Neuronal stem cell (in vitro differentiated cells): ENCODE measurements at regions not wholly inside any gene's neighbourhood (a gene's known extent, or its start where the extent isn't known, plus 50 kb on each side); places are given as distances from the start of the nearest gene placed in this dataset.

Source experiments
- DNase-seq: peaks from one replicate; pipeline ENCODE4 v3.0.0-alpha.2; 2013; ENCODE audit warnings: low spot score
- H2AFZ ChIP-seq: one replicate; pipeline ENCODE4 v1.6.1; 2013; ENCODE audit warnings: mild to moderate bottlenecking, low read length, inconsistent platforms
- H2AK5ac ChIP-seq: 2 replicates; pipeline ENCODE4 v1.6.1; 2013; ENCODE audit warnings: low read depth, mild to moderate bottlenecking, inconsistent platforms, low read length, moderate library complexity, mixed read lengths
- H2BK120ac ChIP-seq: 2 replicates; pipeline ENCODE4 v1.6.1; 2013; ENCODE audit warnings: low read depth, mild to moderate bottlenecking, inconsistent platforms, low read length, moderate library complexity, mixed read lengths
- H2BK12ac ChIP-seq: one replicate; pipeline ENCODE4 v1.6.1; 2013; ENCODE audit warnings: low read length, inconsistent platforms
- H2BK15ac ChIP-seq: 2 replicates; pipeline ENCODE4 v1.6.1; 2013; ENCODE audit warnings: mild to moderate bottlenecking, low read length, inconsistent platforms, mixed read lengths
- H2BK5ac ChIP-seq: one replicate; pipeline ENCODE4 v1.6.1; 2013; ENCODE audit warnings: inconsistent platforms, mild to moderate bottlenecking, low read length, moderate library complexity
- H3K14ac ChIP-seq: one replicate; pipeline ENCODE4 v1.6.1; 2013; ENCODE audit warnings: low read length, inconsistent platforms
- H3K18ac ChIP-seq: 2 replicates; pipeline ENCODE4 v1.6.1; 2013; ENCODE audit warnings: low read length, inconsistent platforms
- H3K23ac ChIP-seq: 2 replicates; pipeline ENCODE4 v1.6.1; 2013; ENCODE audit warnings: low read depth, mild to moderate bottlenecking, mixed read lengths, low read length, inconsistent platforms; ENCODE audit not compliant: poor library complexity
- H3K27ac ChIP-seq: replicated peaks from 3 replicates; pipeline ENCODE4 v1.5.1; 2013; ENCODE audit warnings: low read length, inconsistent platforms
- H3K27me3 ChIP-seq, 3 experiments: 2 replicates each; pipeline ENCODE4 v1.6.1; 2013; ENCODE audit warnings: low read length in 3 of 3, mild to moderate bottlenecking in 2 of 3, inconsistent platforms in 1 of 3, low read depth in 1 of 3, mixed read lengths in 1 of 3, moderate library complexity in 1 of 3; ENCODE audit not compliant: control insufficient read depth in 3 of 3, insufficient read depth in 3 of 3
- H3K36me3 ChIP-seq, 2 donors: replicated peaks in 1 of 2; 2 replicates each; pipeline ENCODE4 v1.6.1; 2013; ENCODE audit warnings: low read length in 2 of 2; ENCODE audit not compliant: control insufficient read depth in 2 of 2, insufficient read depth in 2 of 2
- H3K4ac ChIP-seq: 2 replicates; pipeline ENCODE4 v1.6.1; 2013; ENCODE audit warnings: inconsistent platforms, mild to moderate bottlenecking, low read length, moderate library complexity
- H3K4me1 ChIP-seq, 2 donors: 1 replicate in 1 of 2; 2 replicates in 1 of 2; pipeline ENCODE4 v1.6.1; 2013; ENCODE audit warnings: low read length in 2 of 2, low read depth in 1 of 2; ENCODE audit not compliant: control insufficient read depth in 2 of 2, insufficient read depth in 1 of 2
- H3K4me2 ChIP-seq: one replicate; pipeline ENCODE4 v1.6.1; 2013; ENCODE audit warnings: mild to moderate bottlenecking, low read length, inconsistent platforms; ENCODE audit not compliant: insufficient read depth, poor library complexity, severe bottlenecking
- H3K4me3 ChIP-seq, 2 donors: 2 replicates each; pipeline ENCODE4 v1.5.1; 2013; ENCODE audit warnings: low read length in 2 of 2, mild to moderate bottlenecking in 2 of 2, inconsistent platforms in 1 of 2, moderate library complexity in 1 of 2
- H3K79me1 ChIP-seq: one replicate; pipeline ENCODE4 v1.6.1; 2013; ENCODE audit warnings: low read depth, mild to moderate bottlenecking, inconsistent platforms, low read length, moderate library complexity
- H3K9ac ChIP-seq: one replicate; pipeline ENCODE4 v1.6.1; 2013; ENCODE audit warnings: mild to moderate bottlenecking, low read depth, low read length, inconsistent platforms; ENCODE audit not compliant: poor library complexity
- H3K9me3 ChIP-seq, 2 donors: replicated peaks in 1 of 2; 2 replicates each; pipeline versions ENCODE3 to v1.6.1; 2013; ENCODE audit warnings: low read length in 2 of 2, mild to moderate bottlenecking in 2 of 2, inconsistent platforms in 1 of 2, low read depth in 1 of 2, mixed read lengths in 1 of 2, moderate library complexity in 1 of 2; ENCODE audit not compliant: control insufficient read depth in 2 of 2, insufficient read depth in 1 of 2
- H4K8ac ChIP-seq: one replicate; pipeline ENCODE4 v1.6.1; 2013; ENCODE audit warnings: low read depth, mild to moderate bottlenecking, inconsistent platforms, low read length, moderate library complexity
- H4K91ac ChIP-seq: one replicate; pipeline ENCODE4 v1.6.1; 2013; ENCODE audit warnings: low read length, low read depth, mild to moderate bottlenecking, inconsistent platforms; ENCODE audit not compliant: poor library complexity
- WGBS, 2 donors: extraction: QIAGEN DNeasy Blood & Tissue Kit; methylation state at CpG; one replicate each; pipeline ENCODE4 v1.1.7; 2013; ENCODE audit warnings: missing lambda C conversion rate in 2 of 2, mixed read lengths in 1 of 2; ENCODE audit not compliant: insufficient read length in 2 of 2, insufficient replicate concordance in 1 of 2; ENCODE audit errors: extremely low coverage in 2 of 2; 5-methylcytosine and 5-hydroxymethylcytosine counted together

- Histone ChIP-seq H3K79me1 (no peaks in the 10 kb centered on the region), H4K8ac (no peak overlapping the region), H3K36me3 (no peaks in the 10 kb centered on the region), H3K18ac (no peak overlapping the region), H3K4me1 (peaks cover 2 to 16% of the 10 kb centered on the region in 2 donors), H3K23ac (no peak overlapping the region), H2AK5ac (no peak overlapping the region), H2BK15ac (no peak overlapping the region), H3K14ac (no peak overlapping the region), H3K4ac (no peak overlapping the region), H2BK120ac (no peak overlapping the region), H2BK12ac (no peak overlapping the region), H3K27ac (no peak overlapping the region), H3K27me3 (no peaks in the 10 kb centered on the region), H3K4me2 (no peak overlapping the region), H3K9ac (no peak overlapping the region), H3K4me3 (no peak overlapping the region), H2AFZ (no peak overlapping the region), H4K91ac (no peak overlapping the region), H3K9me3 (no peaks in the 10 kb centered on the region), H2BK5ac (no peak overlapping the region)
- no CpG with 5 or more reads among the region's 2 CpGs for WGBS, 2 donors
- DNase-seq: no peak
Observed at GRCh38 chr5:68356623-68357022, 141.1 kb downstream of the PIK3R1 start.

DNA sequence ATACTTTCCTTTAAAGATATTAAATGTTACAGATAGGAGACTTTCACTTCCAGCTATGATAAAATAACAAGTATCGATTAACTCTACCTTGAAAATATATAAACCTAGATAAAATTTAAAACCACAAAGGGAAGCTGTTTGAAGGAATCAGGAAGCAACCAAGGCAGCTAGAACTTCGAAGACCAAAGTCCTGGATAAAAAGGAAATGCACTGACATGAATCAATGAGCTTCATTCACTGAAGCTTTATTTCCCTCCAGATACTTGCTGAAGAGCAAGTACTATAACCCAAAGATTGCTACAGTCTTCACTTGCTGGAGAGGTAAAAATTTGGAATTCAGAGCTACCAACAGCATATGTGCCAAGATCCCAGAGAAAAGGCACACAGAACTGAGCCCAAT, 144.1 kb downstream of the PIK3R1 start:
- Histone ChIP-seq H3K27me3 (no peaks in the 10 kb centered on the region), H3K27ac (no peak overlapping the region), H3K79me1 (no peaks in the 10 kb centered on the region), H3K36me3 (no peaks in the 10 kb centered on the region), H2AFZ (no peak overlapping the region), H3K4me2 (no peak overlapping the region), H3K9me3 (no peaks in the 10 kb centered on the region), H4K8ac (no peak overlapping the region), H2BK15ac (no peak overlapping the region), H3K4ac (no peak overlapping the region), H3K14ac (no peak overlapping the region), H2BK5ac (no peak overlapping the region), H3K4me3 (no peak overlapping the region), H2AK5ac (no peak overlapping the region), H3K4me1 (peaks cover 2 to 9% of the 10 kb centered on the region in 2 donors), H3K9ac (no peak overlapping the region), H3K23ac (no peak overlapping the region), H3K18ac (no peak overlapping the region), H4K91ac (no peak overlapping the region), H2BK120ac (no peak overlapping the region), H2BK12ac (no peak overlapping the region)
- no peak for DNase-seq
- WGBS, 2 donors: no CpG with 5 or more reads among the region's 2 CpGs

- Histone ChIP-seq H3K27me3 (no peaks in the 10 kb centered on the region), H3K23ac (no peak overlapping the region), H3K79me1 (no peaks in the 10 kb centered on the region), H2BK12ac (no peak overlapping the region), H3K9me3 (no peaks in the 10 kb centered on the region), H3K4me2 (no peak overlapping the region), H3K9ac (no peak overlapping the region), H3K14ac (no peak overlapping the region), H3K4me1 (peaks cover 2 to 7% of the 10 kb centered on the region in 2 donors), H4K8ac (no peak overlapping the region), H3K4ac (no peak overlapping the region), H2BK120ac (no peak overlapping the region), H3K18ac (no peak overlapping the region), H3K4me3 (no peak overlapping the region), H4K91ac (no peak overlapping the region), H3K36me3 (no peaks in the 10 kb centered on the region), H2AFZ (no peak overlapping the region), H2AK5ac (no peak overlapping the region), H2BK15ac (no peak overlapping the region), H2BK5ac (no peak overlapping the region), H3K27ac (no peak overlapping the region)
- WGBS, 2 donors: no CpG with 5 or more reads among the region's 1 CpG
- DNase-seq: no peak
Observed at GRCh38 chr5:68362331-68362730, 146.8 kb downstream of the PIK3R1 start.

GRCh38 chr5:68365889-68366288, 150.3 kb downstream of the PIK3R1 start:
- Histone ChIP-seq H3K9ac (no peak overlapping the region), H4K91ac (no peak overlapping the region), H3K4me2 (no peak overlapping the region), H3K27ac (no peak overlapping the region), H3K14ac (no peak overlapping the region), H3K18ac (no peak overlapping the region), H2BK5ac (no peak overlapping the region), H3K4ac (no peak overlapping the region), H3K79me1 (no peaks in the 10 kb centered on the region), H3K4me1 (no peaks in the 10 kb centered on the region), H2BK12ac (no peak overlapping the region), H3K9me3 (no peaks in the 10 kb centered on the region), H2BK120ac (no peak overlapping the region), H2AK5ac (no peak overlapping the region), H3K23ac (no peak overlapping the region), H2AFZ (no peak overlapping the region), H2BK15ac (no peak overlapping the region), H3K4me3 (no peak overlapping the region), H4K8ac (no peak overlapping the region), H3K27me3 (no peaks in the 10 kb centered on the region), H3K36me3 (no peaks in the 10 kb centered on the region)
- WGBS, 2 donors: no CpG with 5 or more reads among the region's 1 CpG
- no peak for DNase-seq
